Activated gamma-delta T cell treated with anti-CD3 and anti-CD28 coated beads, Interleukin-2, amount 50 U/mL, for 16 hours (primary cell): ENCODE measurements at regions not wholly inside any gene's neighbourhood (a gene's known extent, or its start where the extent isn't known, plus 50 kb on each side); places are given as distances from the start of the nearest gene placed in this dataset.
"Not testable (repeated sequence)": the region's sequence is repeated elsewhere in the genome, so short reads cannot be mapped to it uniquely, and the experiment has no call there.

Source experiments
- DNase-seq: peaks from one replicate; pipeline ENCODE4 v3.0.0-alpha.2; 2020; ENCODE audit warnings: low read depth

DNA sequence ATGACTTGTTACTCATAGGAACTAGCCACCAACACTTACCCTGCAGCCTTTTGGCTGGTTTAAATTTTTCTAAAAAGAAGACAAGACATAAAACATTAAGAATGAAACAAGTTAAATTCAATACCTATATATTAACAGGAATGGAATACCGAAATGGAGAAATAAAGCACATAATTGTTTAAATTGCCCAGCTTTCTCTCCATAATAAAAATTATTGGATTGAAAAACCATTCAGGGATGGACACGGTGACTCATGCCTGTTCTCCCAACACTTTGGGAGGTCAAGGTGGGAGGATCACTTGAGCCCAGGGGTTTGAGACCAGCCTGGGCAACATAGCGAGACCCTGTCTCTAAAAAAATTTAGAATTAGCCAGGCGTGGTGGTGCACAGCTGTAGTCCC lies 179.4 kb upstream of the MKLN1 start:
- no peak for DNase-seq

GRCh38 chr7:131148708-131149428 lies 178.8 kb upstream of the MKLN1 start:
- DNase-seq = no peak

- DNase-seq = no peak
These were observed 178.3 kb upstream of the MKLN1 start for GRCh38 chr7:131149429-131149773.

GRCh38 chr7:131149840-131150239 lies 177.8 kb upstream of the MKLN1 start:
- DNase-seq = no peak

DNA sequence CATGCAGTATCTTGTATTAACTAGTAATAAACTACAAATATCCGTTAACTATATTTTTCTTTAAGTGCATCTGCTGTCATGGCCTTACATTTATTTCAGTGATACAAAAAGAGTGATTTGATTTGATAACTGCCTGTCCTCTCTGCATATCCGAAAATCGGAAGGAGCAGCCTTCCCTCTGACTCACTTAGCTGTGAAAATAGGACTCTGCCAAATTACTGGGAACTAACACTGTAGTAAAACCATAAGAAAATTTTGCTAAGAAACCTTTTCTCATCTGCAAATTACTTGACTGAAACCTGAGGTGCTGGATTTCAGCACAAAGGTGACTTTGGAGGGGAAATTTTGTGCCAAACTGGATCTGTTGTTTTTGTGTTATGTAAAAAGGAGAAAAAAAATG lies 176.6 kb upstream of the MKLN1 start:
- no peak for DNase-seq

GRCh38 chr7:131152766-131153165 lies 174.9 kb upstream of the MKLN1 start:
- DNase-seq = no peak

DNA sequence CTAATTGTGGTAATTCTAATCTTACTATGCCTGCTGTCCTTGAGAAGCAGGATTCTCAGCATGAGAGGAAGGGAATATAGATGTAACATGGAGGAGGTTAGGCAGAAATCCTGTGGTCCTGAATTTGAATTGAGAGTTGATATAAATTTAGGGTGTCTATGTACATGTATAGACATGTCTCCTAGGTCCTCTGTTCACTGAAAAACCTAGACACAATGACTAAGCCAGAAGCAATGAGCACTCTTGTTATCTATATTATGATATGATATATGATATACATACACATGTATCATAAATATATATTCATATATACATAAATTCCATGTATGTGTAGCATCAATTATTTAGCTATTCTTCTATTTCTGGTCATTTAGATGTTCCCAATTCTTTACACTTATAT lies 173.3 kb upstream of the MKLN1 start:
- DNase-seq = no peak

GRCh38 chr7:131157530-131158243 lies 170.0 kb upstream of the MKLN1 start:
- DNase-seq = no peak

GRCh38 chr7:131158244-131158636 lies 169.4 kb upstream of the MKLN1 start:
- DNase-seq = not testable (repeated sequence)

- DNase-seq = no peak
These were observed 167.7 kb upstream of the MKLN1 start for GRCh38 chr7:131159961-131160361.

- no peak for DNase-seq
These were observed 166.6 kb upstream of the MKLN1 start for GRCh38 chr7:131161103-131161502.

GRCh38 chr7:131164025-131164925 lies 163.4 kb upstream of the MKLN1 start:
- no peak for DNase-seq

DNA sequence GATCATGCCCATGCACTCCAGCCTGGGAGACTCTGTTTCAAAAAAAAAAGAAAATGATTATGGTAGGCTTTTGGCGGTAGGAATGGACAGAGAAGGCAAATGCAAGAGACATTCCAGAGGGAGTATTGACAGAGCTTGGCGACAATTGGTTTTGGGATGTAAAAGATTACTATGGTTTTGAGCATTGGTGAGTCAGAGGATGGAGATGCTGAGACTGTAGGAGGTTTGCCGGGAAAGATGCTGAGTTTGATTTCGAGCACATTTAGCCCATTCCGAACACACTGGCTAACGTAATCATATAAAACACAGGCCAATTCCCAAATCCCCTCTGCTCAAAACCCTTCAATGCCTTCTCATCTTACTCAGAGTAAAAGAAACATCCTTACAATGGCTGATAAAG lies 161.6 kb upstream of the MKLN1 start:
- no peak for DNase-seq

DNA sequence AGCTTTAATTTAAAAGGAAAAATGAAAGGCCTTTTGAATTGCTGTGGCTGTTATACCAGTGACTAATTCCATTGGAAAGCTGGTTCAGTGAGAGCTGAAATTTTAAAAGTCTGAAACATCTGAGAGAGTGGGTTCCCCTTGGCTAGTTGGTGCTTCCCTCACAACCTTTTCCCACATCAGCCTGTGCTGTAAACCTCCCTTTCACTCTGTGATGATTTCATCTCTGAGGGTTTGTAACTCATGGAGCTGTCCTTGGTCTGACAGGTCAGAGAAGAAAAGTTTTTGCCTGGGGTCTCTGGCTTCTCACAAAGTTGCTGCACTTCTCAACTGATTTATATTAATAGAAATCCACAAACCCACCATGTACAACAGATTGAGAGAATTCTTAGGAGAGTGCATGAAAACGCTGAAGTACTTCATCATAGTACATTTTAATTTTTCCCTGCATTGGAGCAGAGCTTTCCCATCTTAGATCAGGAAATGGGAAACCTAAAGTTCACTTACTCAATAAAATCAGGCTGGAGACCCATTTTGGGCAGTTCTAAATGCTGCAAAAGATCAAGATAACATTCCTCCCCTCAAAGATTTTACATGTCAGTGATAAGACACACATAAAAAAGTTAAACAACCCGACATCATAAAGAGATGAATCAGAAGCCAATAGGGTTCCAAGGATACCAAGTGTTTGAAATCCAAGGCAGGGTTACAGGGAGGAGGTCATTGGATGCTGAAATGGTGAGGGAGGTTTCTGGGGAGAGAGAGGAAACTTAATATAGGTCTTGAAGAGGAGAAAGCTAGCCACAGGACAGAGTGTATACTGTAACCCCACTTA lies 157.0 kb upstream of the MKLN1 start:
- DNase-seq = no peak

GRCh38 chr7:131173145-131173890 lies 154.4 kb upstream of the MKLN1 start:
- DNase-seq = no peak

GRCh38 chr7:131174391-131174790 lies 153.3 kb upstream of the MKLN1 start:
- no peak for DNase-seq

GRCh38 chr7:131174855-131175254 lies 152.8 kb upstream of the MKLN1 start:
- DNase-seq = no peak

DNA sequence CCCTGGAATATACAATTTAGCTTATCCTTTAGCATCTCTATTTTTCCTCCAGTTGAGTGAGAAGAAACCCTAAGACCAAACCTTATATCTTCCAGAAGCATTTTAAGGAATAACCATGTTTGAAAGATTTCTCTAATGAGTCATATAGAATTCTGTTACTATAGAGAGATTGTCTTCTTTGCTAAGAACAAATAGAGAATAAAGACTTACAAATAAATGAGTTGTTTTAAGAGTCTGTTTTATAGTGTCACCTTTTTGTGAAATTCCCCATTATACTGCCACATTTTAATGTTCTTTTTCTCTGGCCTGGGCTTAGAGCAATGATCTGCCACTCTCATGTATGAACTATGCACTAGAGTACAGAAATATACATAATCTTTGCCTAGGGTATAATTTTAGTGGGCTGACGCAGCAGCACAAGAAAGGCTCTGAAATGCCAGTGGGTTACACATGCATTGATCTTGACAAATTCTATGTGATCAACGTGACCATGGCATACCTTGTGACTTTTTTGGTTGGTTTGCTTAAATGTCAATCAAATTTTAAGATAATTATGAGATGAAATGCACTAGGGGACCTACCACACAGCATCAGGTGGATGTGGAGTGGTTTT lies 145.1 kb upstream of the MKLN1 start:
- no peak for DNase-seq

GRCh38 chr7:131183072-131183471 lies 144.6 kb upstream of the MKLN1 start:
- no peak for DNase-seq

GRCh38 chr7:131183611-131184119 lies 144.0 kb upstream of the MKLN1 start:
- no peak for DNase-seq

DNA sequence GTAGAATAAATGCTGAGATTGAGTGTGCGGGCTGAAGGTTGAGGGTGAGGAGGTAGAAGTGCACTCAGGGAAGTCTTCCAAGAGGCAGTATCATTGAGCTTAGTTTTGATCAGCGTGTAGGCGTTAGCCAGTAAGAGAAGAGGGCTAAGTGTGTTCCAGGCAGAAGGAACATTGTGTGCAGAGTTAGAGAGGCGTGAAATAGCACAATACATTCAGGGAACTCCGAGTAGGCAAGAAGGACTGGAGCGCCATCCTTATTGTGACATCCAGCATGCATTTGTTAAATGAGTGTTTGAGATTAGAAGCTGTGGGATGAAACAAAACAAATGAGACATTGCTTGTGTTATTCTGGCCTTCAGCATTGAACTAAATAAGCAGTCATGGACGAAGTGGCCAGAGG lies 140.9 kb upstream of the MKLN1 start:
- DNase-seq = no peak
